Suprapubic skin (tissue), 3 donors: ENCODE measurements at regions not wholly inside any gene's neighbourhood (a gene's known extent, or its start where the extent isn't known, plus 50 kb on each side); places are given as distances from the start of the nearest gene placed in this dataset.

Experiments used
- POLR2AphosphoS5 ChIP-seq, 3 donors: sonication (generic); formaldehyde crosslinking; IDR thresholded peaks; one replicate each; pipeline ENCODE4 v1.6.1; 2017; ENCODE audit warnings: antibody characterized with exemption in 3 of 3
- TF ChIP-seq, protein P1 (sequence below), 2 donors: fragments of 200-600 bp in 1 of 2; fragments of 450-650 bp in 1 of 2; sonication (generic) in 1 of 2; IDR thresholded peaks; one replicate each; pipeline ENCODE4 v1.5.1; 2016 to 2019; ENCODE audit warnings: antibody characterized with exemption in 2 of 2, mild to moderate bottlenecking in 1 of 2, moderate library complexity in 1 of 2

DNA sequence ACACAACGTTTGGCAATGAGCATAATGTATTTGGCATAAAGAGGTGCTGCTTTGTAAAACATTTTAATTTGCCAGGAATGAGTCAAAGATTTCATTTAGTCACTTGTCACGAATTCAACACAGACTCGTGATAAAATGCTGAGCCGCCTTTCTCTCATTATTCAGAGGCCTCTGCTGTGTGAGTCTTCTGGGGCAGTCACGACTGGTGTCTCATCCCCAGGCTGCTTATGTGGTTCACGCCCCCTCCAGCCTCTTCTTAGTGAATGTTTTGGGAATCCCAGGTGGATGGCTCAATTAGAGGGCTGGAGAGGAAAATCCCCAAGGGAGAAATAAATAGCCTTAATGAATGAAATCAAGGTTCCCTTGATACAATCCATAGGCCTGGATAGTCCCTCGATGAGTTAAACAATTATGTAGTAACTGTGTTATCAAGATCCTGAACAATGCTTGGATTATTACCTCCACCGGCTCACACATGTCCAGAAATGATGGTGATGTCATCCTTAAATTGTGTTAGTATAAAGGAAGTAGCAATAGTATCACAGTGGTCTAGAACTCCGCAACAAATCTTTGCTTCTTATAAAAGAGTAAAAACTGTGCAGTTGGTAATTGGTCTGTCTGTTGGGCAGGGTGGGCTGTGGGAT, 192.1 kb upstream of the ADAMTS16 start:
- TF ChIP-seq, protein P1, sequence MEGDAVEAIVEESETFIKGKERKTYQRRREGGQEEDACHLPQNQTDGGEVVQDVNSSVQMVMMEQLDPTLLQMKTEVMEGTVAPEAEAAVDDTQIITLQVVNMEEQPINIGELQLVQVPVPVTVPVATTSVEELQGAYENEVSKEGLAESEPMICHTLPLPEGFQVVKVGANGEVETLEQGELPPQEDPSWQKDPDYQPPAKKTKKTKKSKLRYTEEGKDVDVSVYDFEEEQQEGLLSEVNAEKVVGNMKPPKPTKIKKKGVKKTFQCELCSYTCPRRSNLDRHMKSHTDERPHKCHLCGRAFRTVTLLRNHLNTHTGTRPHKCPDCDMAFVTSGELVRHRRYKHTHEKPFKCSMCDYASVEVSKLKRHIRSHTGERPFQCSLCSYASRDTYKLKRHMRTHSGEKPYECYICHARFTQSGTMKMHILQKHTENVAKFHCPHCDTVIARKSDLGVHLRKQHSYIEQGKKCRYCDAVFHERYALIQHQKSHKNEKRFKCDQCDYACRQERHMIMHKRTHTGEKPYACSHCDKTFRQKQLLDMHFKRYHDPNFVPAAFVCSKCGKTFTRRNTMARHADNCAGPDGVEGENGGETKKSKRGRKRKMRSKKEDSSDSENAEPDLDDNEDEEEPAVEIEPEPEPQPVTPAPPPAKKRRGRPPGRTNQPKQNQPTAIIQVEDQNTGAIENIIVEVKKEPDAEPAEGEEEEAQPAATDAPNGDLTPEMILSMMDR (IDR thresholded peaks at IDR 0.05), result no peak
- no peak for TF ChIP-seq POLR2AphosphoS5 (IDR thresholded peaks at IDR 0.05)
